NCI-H446 treated with DMSO at 0.1 percent for 48 hours (cell line): ENCODE measurements at regions not wholly inside any gene's neighbourhood (a gene's known extent, or its start where the extent isn't known, plus 50 kb on each side); places are given as distances from the start of the nearest gene placed in this dataset.

Experiments used
- DNase-seq: peaks from one replicate; lab custom pipeline; 2025; lab: John Stamatoyannopoulos, UW

DNA sequence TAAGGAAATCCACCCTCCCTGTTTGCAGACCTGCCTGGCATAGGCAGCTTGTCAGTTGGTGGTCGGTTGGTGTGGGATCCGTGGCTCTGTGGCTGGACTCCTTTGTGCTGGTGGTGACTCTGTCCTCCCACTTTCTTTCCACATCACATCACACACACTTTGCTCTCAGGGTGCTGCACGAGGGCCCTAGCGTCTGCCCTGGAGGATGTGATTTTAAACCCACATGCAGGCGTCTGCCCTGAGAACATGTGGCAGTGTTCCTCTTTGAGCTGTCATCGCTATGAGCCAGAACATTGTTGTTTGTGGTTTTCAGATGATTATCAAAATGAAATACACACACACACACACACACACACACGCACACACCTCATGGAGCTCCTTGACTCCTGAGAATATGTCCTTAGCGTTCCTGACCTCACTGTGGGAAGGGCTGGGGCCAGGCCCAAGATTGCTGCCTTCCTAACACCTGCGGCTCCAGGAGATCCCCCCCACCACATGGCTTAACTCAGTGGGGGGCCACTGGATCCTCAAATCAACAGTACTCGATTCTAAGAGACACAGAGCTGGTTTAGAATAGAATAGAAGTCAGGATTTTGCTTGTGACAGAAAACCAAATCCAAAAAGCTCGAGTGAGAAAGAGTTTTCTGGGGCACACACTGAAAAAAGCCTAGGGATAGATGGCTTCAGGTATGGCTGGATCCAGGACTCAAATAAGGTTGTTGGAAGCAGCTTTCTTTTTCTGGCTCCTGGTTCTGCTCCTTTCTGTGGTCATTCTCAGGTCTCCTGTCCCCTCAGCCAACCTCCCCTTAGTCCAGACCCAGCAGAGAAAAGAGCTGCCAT, 54.8 kb downstream of the RTP5 start:
- no peak for DNase-seq

DNA sequence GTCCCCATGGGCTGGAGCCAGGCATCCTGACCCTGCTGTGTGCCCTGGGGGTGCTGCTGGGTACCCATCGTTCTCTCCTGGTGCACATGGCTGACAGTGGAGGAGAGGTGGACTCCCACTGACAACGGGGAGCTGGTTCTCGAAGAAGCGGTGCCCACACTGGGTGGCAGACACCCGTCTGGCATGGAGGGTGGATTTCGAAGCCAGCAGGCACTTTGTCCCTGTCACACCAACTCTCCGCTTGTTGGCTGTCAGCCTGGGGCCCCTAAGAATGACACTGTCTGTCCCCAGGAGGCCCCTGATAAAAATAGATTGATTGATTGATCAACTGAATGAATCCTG, 55.4 kb downstream of the RTP5 start:
- DNase-seq = no peak

- no peak for DNase-seq
Measured at GRCh38 chr2:241925277-241925676, 55.7 kb downstream of the RTP5 start.

- DNase-seq = no peak
Measured at GRCh38 chr2:241925821-241926441, 56.4 kb downstream of the RTP5 start.

GRCh38 chr2:241926541-241927311, 57.2 kb downstream of the RTP5 start:
- DNase-seq = no peak

- no peak for DNase-seq
Measured at GRCh38 chr2:241929551-241930490, 60.3 kb downstream of the RTP5 start.

DNA sequence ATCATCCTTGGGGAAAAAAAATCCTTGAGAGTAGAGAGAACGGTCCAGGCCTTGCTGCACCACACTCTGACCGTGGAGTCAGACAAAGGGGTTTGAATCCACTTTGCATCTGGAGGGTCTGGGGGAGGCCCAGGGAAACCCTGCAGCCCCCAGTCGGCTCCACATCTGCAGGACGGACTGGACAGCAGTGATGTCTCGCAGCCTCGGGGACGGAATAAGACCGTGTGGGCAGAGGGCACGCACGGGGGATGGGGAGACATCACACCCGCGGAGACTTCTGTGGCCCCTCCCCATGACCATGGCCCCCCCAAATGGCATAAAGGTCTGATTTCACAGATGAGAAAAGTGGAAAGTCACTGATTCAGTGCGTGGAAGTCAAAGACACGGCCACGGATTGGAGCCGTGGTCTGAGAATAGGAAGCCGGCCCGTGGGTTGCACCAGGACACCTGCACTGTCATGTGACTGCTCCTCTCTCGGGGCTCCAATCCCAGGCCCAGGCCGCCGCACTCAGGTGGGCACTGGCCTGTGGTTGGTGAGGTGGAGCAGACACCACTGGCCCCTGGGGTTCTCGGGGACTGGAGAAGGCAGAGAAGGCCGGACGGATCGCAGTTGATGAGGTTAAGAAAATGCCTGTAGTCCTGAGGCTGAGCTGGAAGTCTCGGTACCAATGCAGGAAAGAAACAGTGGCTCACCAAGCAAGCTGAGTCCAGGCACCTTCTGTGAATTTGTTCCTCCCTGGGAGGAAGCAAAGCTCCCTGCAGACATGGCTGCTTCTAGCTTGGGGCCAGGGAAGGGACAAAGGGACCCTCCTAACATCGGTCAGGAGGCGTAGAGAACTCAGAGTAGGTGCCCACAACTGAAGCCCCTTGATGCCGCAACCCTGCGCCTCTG, 61.8 kb downstream of the RTP5 start:
- DNase-seq = no peak

GRCh38 chr2:241931976-241932898, 62.7 kb downstream of the RTP5 start:
- no peak for DNase-seq

- DNase-seq = no peak
Measured at GRCh38 chr2:241932899-241933178, 63.3 kb downstream of the RTP5 start.

DNA sequence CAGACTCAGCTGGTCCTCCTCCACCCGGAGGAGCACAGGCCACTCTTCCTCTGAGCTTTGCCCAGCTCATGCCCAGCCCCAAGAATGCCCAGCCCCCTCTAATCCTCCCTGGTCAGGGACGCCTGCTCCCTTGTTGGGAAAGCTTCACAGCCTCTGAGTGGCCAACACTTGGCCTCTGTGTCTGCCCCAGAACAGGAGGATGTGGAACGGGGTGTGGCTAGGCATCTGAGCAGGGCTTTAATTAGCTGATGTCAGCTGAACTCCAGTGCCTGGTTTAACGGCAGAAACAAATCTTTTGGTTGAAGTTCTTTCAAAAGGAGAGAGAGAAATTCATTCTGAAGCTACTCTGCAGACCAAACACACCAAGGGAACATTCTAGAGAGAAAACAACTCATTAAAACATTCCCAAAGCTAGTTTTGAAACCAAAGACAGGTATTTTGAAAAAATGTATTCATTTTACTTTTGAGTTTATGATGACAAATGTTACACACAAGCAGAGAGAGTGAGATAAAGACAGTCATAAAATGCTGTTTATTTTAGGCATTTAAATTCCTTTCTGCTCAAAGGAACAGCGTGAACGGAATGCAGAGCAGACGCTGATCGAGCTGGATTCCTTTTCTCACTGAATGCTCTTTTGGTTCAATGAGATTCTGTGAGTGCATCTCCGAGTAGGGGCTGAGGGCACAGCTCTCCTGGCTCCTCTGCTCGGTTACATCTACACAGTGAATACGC, 63.8 kb downstream of the RTP5 start:
- no peak for DNase-seq

DNA sequence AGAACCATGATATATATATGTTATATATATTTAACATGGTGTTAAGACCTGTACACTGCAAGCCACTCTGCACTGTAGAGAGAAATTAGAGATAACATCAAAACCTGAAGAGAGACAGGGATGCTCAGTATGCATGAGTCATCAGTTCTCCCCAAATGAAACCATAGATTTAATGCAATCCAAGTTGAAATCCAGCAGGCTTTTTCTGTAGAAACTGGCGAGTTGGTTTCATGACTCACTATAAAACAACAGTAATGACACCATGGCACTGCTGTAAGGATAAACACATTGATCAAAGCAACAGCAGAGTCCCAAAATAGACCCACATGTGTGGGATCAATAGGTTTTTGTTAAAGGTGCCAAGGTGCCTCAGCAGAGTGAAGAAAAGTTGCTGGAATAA, 65.8 kb downstream of the RTP5 start:
- DNase-seq = no peak

- no peak for DNase-seq
Measured at GRCh38 chr2:241935774-241936173, 66.2 kb downstream of the RTP5 start.

DNA sequence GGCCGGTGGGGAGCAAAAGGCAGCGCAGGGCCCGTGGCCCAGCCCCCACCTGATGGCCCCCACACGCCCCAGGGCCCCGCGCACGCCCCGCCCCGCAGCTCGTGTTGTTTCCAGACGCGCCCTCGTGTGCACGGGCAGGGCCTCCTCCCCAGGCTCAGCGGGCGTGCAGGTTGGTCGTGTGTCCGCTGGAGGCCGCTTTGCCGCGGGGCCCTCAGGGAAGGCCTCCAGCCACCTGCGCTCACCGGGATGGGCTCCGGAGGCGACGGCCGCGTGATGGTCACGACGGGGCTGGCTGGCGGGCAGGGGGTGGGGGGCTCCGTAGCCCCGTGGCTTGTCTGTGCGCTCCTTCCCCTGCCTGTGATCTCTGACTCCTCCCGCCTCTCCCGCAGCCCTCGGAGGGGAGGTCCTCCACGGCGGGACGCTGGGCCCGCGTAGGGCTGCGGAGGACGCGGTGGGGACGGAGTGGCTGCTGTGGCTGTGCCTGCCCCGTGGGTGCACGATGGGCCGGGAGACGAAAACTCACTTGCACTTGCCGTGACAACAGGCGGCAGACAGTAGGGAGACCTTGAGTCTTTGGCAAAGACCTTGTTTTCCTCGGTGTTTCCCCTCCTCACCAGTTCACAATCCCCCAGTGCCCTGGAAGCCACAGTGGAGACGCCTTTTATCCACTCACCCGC, 67.1 kb downstream of the RTP5 start:
- no peak for DNase-seq

GRCh38 chr2:241937297-241937696, 67.8 kb downstream of the RTP5 start:
- DNase-seq = no peak

DNA sequence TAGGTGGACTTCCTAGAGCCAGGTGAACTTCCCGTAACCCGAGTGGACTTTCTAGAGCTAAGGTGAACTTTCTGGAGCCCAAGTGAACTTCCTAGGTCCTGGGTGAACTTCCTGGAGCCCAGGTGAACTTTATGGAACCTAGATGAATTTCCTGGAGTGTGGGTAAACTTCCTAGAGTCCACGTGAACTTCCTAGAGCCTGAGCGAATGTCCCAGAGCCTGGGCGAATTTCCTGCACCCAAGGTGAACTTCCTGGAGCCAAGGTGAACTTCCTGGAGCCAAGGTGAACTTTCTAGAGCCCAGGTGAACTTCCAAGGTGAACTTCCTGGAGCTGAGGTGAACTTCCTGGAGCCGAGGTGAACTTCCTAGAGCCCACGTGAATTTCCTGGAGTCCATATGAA, 70.0 kb downstream of the RTP5 start:
- no peak for DNase-seq

DNA sequence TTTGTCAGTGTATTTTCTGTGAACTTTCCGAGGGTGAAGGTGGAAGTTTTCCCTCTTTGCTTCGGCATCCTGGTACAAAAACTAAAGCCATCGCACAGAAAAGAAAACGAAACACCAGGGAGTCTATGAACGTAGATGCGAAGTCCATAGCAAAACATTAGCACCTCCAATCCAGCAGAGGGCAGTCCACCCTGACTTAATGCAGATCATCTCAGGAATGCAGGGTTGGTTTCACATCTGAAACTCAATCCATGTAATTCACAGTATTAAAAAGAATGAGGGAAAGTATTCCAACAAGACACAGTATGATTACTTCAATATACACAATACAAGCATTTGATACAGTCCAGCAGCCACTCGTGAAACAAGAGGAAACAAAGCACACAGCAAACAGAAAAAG, 70.8 kb downstream of the RTP5 start:
- no peak for DNase-seq

- DNase-seq = no peak
Measured at GRCh38 chr2:241941691-241942301, 72.3 kb downstream of the RTP5 start.
